HG02884 (cell line): ENCODE measurements at regions not wholly inside any gene's neighbourhood (a gene's known extent, or its start where the extent isn't known, plus 50 kb on each side); places are given as distances from the start of the nearest gene placed in this dataset.

Source experiments
- ATAC-seq: cut with Tn5 transposase; IDR thresholded peaks from one replicate; pipeline ENCODE4 v1.9.1; 2021; ENCODE audit warnings: mild to moderate bottlenecking, moderate library complexity; ENCODE audit not compliant: unreplicated experiment

GRCh38 chr6:21844120-21844917 is 250.8 kb downstream of the SOX4 start:
- no peak for ATAC-seq

GRCh38 chr6:21845018-21845417 is 251.5 kb downstream of the SOX4 start:
- no peak for ATAC-seq

GRCh38 chr6:21845439-21846140 is 252.0 kb downstream of the SOX4 start:
- ATAC-seq, result no peak

GRCh38 chr6:21846541-21847451 is 253.2 kb downstream of the SOX4 start:
- peak; percentile 50 for ATAC-seq

GRCh38 chr6:21847711-21848480 is 254.3 kb downstream of the SOX4 start:
- no peak for ATAC-seq

- ATAC-seq, result no peak
Observed at GRCh38 chr6:21850691-21851090, 257.1 kb downstream of the SOX4 start.

GRCh38 chr6:21855811-21856455 is 262.4 kb downstream of the SOX4 start:
- ATAC-seq, result no peak

GRCh38 chr6:21856456-21856825 is 262.9 kb downstream of the SOX4 start:
- no peak for ATAC-seq

GRCh38 chr6:21856844-21857243 is 263.3 kb downstream of the SOX4 start:
- no peak for ATAC-seq

- no peak for ATAC-seq
Observed at GRCh38 chr6:21858076-21858475, 264.5 kb downstream of the SOX4 start.

- ATAC-seq, result no peak
Observed at GRCh38 chr6:21859193-21859735, 265.7 kb downstream of the SOX4 start.

- no peak for ATAC-seq
Observed at GRCh38 chr6:21861942-21862341, 268.4 kb downstream of the SOX4 start.

GRCh38 chr6:21864206-21864605 is 270.7 kb downstream of the SOX4 start:
- no peak for ATAC-seq

GRCh38 chr6:21868226-21868625 is 274.7 kb downstream of the SOX4 start:
- no peak for ATAC-seq

- ATAC-seq, result no peak
Observed at GRCh38 chr6:21869085-21869771, 275.7 kb downstream of the SOX4 start.

- no peak for ATAC-seq
Observed at GRCh38 chr6:21870076-21870730, 276.7 kb downstream of the SOX4 start.

- ATAC-seq, result no peak
Observed at GRCh38 chr6:21871831-21872230, 278.3 kb downstream of the SOX4 start.

- ATAC-seq, result no peak
Observed at GRCh38 chr6:21872749-21873148, 279.2 kb downstream of the SOX4 start.

- ATAC-seq, result no peak
Observed at GRCh38 chr6:21873562-21873961, 280.0 kb downstream of the SOX4 start.
